CD4-positive, CD25-positive, alpha-beta regulatory T cell (primary cell): ENCODE measurements at regions not wholly inside any gene's neighbourhood (a gene's known extent, or its start where the extent isn't known, plus 50 kb on each side); places are given as distances from the start of the nearest gene placed in this dataset.

Experiments used
- ATAC-seq, 2 donors: fragments of 150-1000 bp; cut with Tn5 transposase; one replicate each; pipeline ENCODE4 v1.10.0; 2021; ENCODE audit warnings: low read depth in 2 of 2, moderate number of reproducible peaks in 2 of 2, moderate library complexity in 1 of 2
- DNase-seq, 3 donors: peaks; one replicate each; pipeline versions ENCODE4 v3.0.0 to v3.0.0-alpha.2; 2012 to 2022; ENCODE audit warnings: mixed read lengths in 1 of 3
- H3K27ac ChIP-seq: one replicate; pipeline ENCODE4 v1.7.0; 2013; ENCODE audit warnings: mild to moderate bottlenecking, low read length; ENCODE audit not compliant: insufficient read depth, poor library complexity, severe bottlenecking
- H3K27me3 ChIP-seq: one replicate; pipeline ENCODE4 v1.7.0; 2013; ENCODE audit warnings: low read length; ENCODE audit not compliant: control insufficient read depth, insufficient read depth
- H3K36me3 ChIP-seq: one replicate; pipeline ENCODE4 v1.7.0; 2013; ENCODE audit warnings: mild to moderate bottlenecking, low read length, moderate library complexity; ENCODE audit not compliant: control insufficient read depth, insufficient read depth
- H3K4me1 ChIP-seq: 2 replicates; pipeline ENCODE4 v1.7.0; 2013; ENCODE audit warnings: mild to moderate bottlenecking, low read length; ENCODE audit not compliant: insufficient read depth, control insufficient read depth, poor library complexity, severe bottlenecking
- H3K4me3 ChIP-seq: one replicate; pipeline ENCODE4 v1.7.0; 2013; ENCODE audit warnings: low read depth, mild to moderate bottlenecking, low read length, moderate library complexity
- H3K9me3 ChIP-seq, 2 experiments: 1 replicate in 1 of 2; 2 replicates in 1 of 2; pipeline ENCODE4 v1.7.0; 2013; ENCODE audit warnings: low read length in 2 of 2, mild to moderate bottlenecking in 1 of 2, moderate library complexity in 1 of 2; ENCODE audit not compliant: control insufficient read depth in 2 of 2
- H3K27ac Mint-ChIP-seq, 3 donors: one replicate each; pipeline ENCODE4 v1.8.0; 2020 to 2022; ENCODE audit warnings: mild to moderate bottlenecking in 3 of 3, mixed read lengths in 3 of 3, moderate library complexity in 2 of 3
- H3K27me3 Mint-ChIP-seq: one replicate; pipeline ENCODE4 v1.8.0; 2022; ENCODE audit warnings: mild to moderate bottlenecking, mixed read lengths
- H3K36me3 Mint-ChIP-seq: one replicate; pipeline ENCODE4 v1.8.0; 2020; ENCODE audit warnings: mixed read lengths
- H3K4me1 Mint-ChIP-seq, 4 donors: one replicate each; pipeline ENCODE4 v1.8.0; 2020 to 2022; ENCODE audit warnings: mixed read lengths in 4 of 4, mild to moderate bottlenecking in 1 of 4
- H3K4me3 Mint-ChIP-seq, 4 donors: one replicate each; pipeline ENCODE4 v1.8.0; 2020 to 2022; ENCODE audit warnings: mild to moderate bottlenecking in 4 of 4, mixed read lengths in 4 of 4, moderate library complexity in 3 of 4
- H3K9me3 Mint-ChIP-seq, 7 donors: one replicate each; pipeline ENCODE4 v1.8.0; 2020 to 2022; ENCODE audit warnings: mixed read lengths in 7 of 7, mild to moderate bottlenecking in 3 of 7, moderate library complexity in 2 of 7

GRCh38 chr3:166283840-166284239 is 446.6 kb upstream of the BCHE start:
- no peaks in the 10 kb centered on the region for H3K27me3 Mint-ChIP-seq
- H3K36me3 ChIP-seq: no peaks in the 10 kb centered on the region

GRCh38 chr3:166282931-166283330 is 445.7 kb upstream of the BCHE start:
- Mint-ChIP-seq H3K4me1 (no peaks in the 10 kb centered on the region), H3K4me3 (no peak overlapping the region), H3K27me3 (no peaks in the 10 kb centered on the region), H3K36me3 (no peaks in the 10 kb centered on the region), H3K9me3 (peaks cover 1 to 33% (median 5%) of the 10 kb centered on the region in 7 donors), H3K27ac (no peak overlapping the region)
- Histone ChIP-seq H3K4me3 (no peak overlapping the region), H3K4me1 (no peaks in the 10 kb centered on the region), H3K27me3 (no peaks in the 10 kb centered on the region), H3K27ac (no peak overlapping the region), H3K9me3 (no peaks in the 10 kb centered on the region), H3K36me3 (no peaks in the 10 kb centered on the region)
- no peak for ATAC-seq
- DNase-seq: no peak

More at GRCh38 chr3:166283840-166284239, 446.6 kb upstream of the BCHE start:
- no peaks in the 10 kb centered on the region for H3K27me3 ChIP-seq
- peaks cover 2 to 27% (median 5%) of the 10 kb centered on the region in 7 donors for H3K9me3 Mint-ChIP-seq
- H3K4me1 ChIP-seq: no peaks in the 10 kb centered on the region
- H3K4me3 Mint-ChIP-seq: no peak overlapping the region
- no peaks in the 10 kb centered on the region for H3K36me3 Mint-ChIP-seq
- H3K4me3 ChIP-seq: no peak overlapping the region
- ATAC-seq: no peak
- no peaks in the 10 kb centered on the region for H3K4me1 Mint-ChIP-seq
- H3K9me3 ChIP-seq: no peaks in the 10 kb centered on the region
- no peak overlapping the region for H3K27ac ChIP-seq
- DNase-seq: no peak
- no peak overlapping the region for H3K27ac Mint-ChIP-seq

- no peak overlapping the region for H3K27ac Mint-ChIP-seq
- H3K27ac ChIP-seq: no peak overlapping the region
Measured at GRCh38 chr3:166279636-166280035, 442.4 kb upstream of the BCHE start.

GRCh38 chr3:166275024-166275390 is 437.8 kb upstream of the BCHE start:
- Mint-ChIP-seq H3K4me1 (no peaks in the 10 kb centered on the region), H3K4me3 (no peak overlapping the region), H3K27ac (no peak overlapping the region), H3K27me3 (no peaks in the 10 kb centered on the region), H3K9me3 (peaks cover 0 to 33% (median 4%) of the 10 kb centered on the region in 7 donors), H3K36me3 (no peaks in the 10 kb centered on the region)
- DNase-seq (no peak), ATAC-seq (no peak)
- H3K36me3 ChIP-seq: no peaks in the 10 kb centered on the region
- no peaks in the 10 kb centered on the region for H3K4me1 ChIP-seq
- no peaks in the 10 kb centered on the region for H3K27me3 ChIP-seq
- no peak overlapping the region for H3K4me3 ChIP-seq
- H3K9me3 ChIP-seq: no peaks in the 10 kb centered on the region
- H3K27ac ChIP-seq: no peak overlapping the region

More at GRCh38 chr3:166279636-166280035, 442.4 kb upstream of the BCHE start:
- H3K36me3 ChIP-seq: no peaks in the 10 kb centered on the region
- no peaks in the 10 kb centered on the region for H3K9me3 ChIP-seq
- no peaks in the 10 kb centered on the region for H3K27me3 Mint-ChIP-seq
- no peak overlapping the region for H3K4me3 Mint-ChIP-seq
- H3K9me3 Mint-ChIP-seq: peaks cover 2 to 27% (median 6%) of the 10 kb centered on the region in 7 donors
- H3K4me3 ChIP-seq: no peak overlapping the region
- DNase-seq (no peak), ATAC-seq (no peak)
- no peaks in the 10 kb centered on the region for H3K4me1 Mint-ChIP-seq
- H3K4me1 ChIP-seq: no peaks in the 10 kb centered on the region
- H3K27me3 ChIP-seq: no peaks in the 10 kb centered on the region
- no peaks in the 10 kb centered on the region for H3K36me3 Mint-ChIP-seq

- no peaks in the 10 kb centered on the region for H3K27me3 Mint-ChIP-seq
- H3K27ac Mint-ChIP-seq: no peak overlapping the region
- H3K4me3 ChIP-seq: no peak overlapping the region
- H3K4me1 Mint-ChIP-seq: no peaks in the 10 kb centered on the region
- H3K9me3 ChIP-seq: no peaks in the 10 kb centered on the region
- H3K27ac ChIP-seq: no peak overlapping the region
- H3K36me3 ChIP-seq: no peaks in the 10 kb centered on the region
- no peaks in the 10 kb centered on the region for H3K27me3 ChIP-seq
- no peaks in the 10 kb centered on the region for H3K4me1 ChIP-seq
- H3K36me3 Mint-ChIP-seq: no peaks in the 10 kb centered on the region
- no peak for DNase-seq
- H3K9me3 Mint-ChIP-seq: peaks cover 0 to 30% (median 4%) of the 10 kb centered on the region in 7 donors
- no peak overlapping the region for H3K4me3 Mint-ChIP-seq
- ATAC-seq: no peak
Measured at GRCh38 chr3:166274351-166275023, 437.3 kb upstream of the BCHE start.

GRCh38 chr3:166270429-166270828 is 433.2 kb upstream of the BCHE start:
- Histone ChIP-seq H3K36me3 (no peaks in the 10 kb centered on the region), H3K27ac (no peak overlapping the region), H3K9me3 (no peaks in the 10 kb centered on the region), H3K4me1 (no peaks in the 10 kb centered on the region), H3K4me3 (no peak overlapping the region), H3K27me3 (no peaks in the 10 kb centered on the region)
- H3K9me3 Mint-ChIP-seq: peaks cover 0 to 22% (median 2%) of the 10 kb centered on the region in 7 donors
- no peaks in the 10 kb centered on the region for H3K4me1 Mint-ChIP-seq
- H3K27me3 Mint-ChIP-seq: no peaks in the 10 kb centered on the region
- no peak for DNase-seq
- no peaks in the 10 kb centered on the region for H3K36me3 Mint-ChIP-seq
- no peak for ATAC-seq
- H3K4me3 Mint-ChIP-seq: no peak overlapping the region
- no peak overlapping the region for H3K27ac Mint-ChIP-seq

- H3K4me1 Mint-ChIP-seq: no peaks in the 10 kb centered on the region
- H3K36me3 Mint-ChIP-seq: no peaks in the 10 kb centered on the region
- no peak for ATAC-seq
- no peak overlapping the region for H3K4me3 ChIP-seq
- H3K36me3 ChIP-seq: no peaks in the 10 kb centered on the region
- no peak overlapping the region for H3K27ac ChIP-seq
- no peaks in the 10 kb centered on the region for H3K9me3 ChIP-seq
- no peaks in the 10 kb centered on the region for H3K27me3 Mint-ChIP-seq
- no peak overlapping the region for H3K27ac Mint-ChIP-seq
- H3K4me3 Mint-ChIP-seq: no peak overlapping the region
- H3K4me1 ChIP-seq: no peaks in the 10 kb centered on the region
- H3K9me3 Mint-ChIP-seq: peaks cover 0 to 15% (median 1%) of the 10 kb centered on the region in 7 donors
- H3K27me3 ChIP-seq: no peaks in the 10 kb centered on the region
- no peak for DNase-seq
Measured at GRCh38 chr3:166265153-166265552, 427.9 kb upstream of the BCHE start.

GRCh38 chr3:166263460-166263859 is 426.2 kb upstream of the BCHE start:
- H3K27me3 ChIP-seq: no peaks in the 10 kb centered on the region
- no peak overlapping the region for H3K27ac Mint-ChIP-seq
- no peaks in the 10 kb centered on the region for H3K36me3 Mint-ChIP-seq
- ATAC-seq: no peak
- H3K9me3 Mint-ChIP-seq: peaks cover 0 to 15% (median 1%) of the 10 kb centered on the region in 7 donors
- no peak overlapping the region for H3K4me3 Mint-ChIP-seq
- H3K9me3 ChIP-seq: no peaks in the 10 kb centered on the region
- H3K4me3 ChIP-seq: no peak overlapping the region
- no peak for DNase-seq
- H3K4me1 ChIP-seq: no peaks in the 10 kb centered on the region
- no peaks in the 10 kb centered on the region for H3K27me3 Mint-ChIP-seq
- no peak overlapping the region for H3K27ac ChIP-seq
- H3K4me1 Mint-ChIP-seq: no peaks in the 10 kb centered on the region
- H3K36me3 ChIP-seq: no peaks in the 10 kb centered on the region
